GM13977 (cell line): ENCODE measurements at regions not wholly inside any gene's neighbourhood (a gene's known extent, or its start where the extent isn't known, plus 50 kb on each side); places are given as distances from the start of the nearest gene placed in this dataset.

Experiments
- DNase-seq: peaks from one replicate; pipeline ENCODE4 v3.0.0; 2012; ENCODE audit warnings: low spot score
- in situ Hi-C: fragments of 300-500 bp; cut with MboI; formaldehyde crosslinking; loops from one replicate; pipeline ENCODE4 v1.12.0; 2022; ENCODE audit warnings: low sequenced_read_pairs, low pct_unique_long_range_greater_than_20kb, mixed read lengths, inconsistent platforms; ENCODE audit not compliant: unreplicated experiment
- TF ChIP-seq, protein P1 (sequence below): IDR thresholded peaks from 2 replicates; pipeline ENCODE4 v1.5.1; 2012; ENCODE audit warnings: mild to moderate bottlenecking, control low read depth; ENCODE audit not compliant: insufficient read depth; ENCODE audit errors: extremely low read depth, missing control alignments

DNA sequence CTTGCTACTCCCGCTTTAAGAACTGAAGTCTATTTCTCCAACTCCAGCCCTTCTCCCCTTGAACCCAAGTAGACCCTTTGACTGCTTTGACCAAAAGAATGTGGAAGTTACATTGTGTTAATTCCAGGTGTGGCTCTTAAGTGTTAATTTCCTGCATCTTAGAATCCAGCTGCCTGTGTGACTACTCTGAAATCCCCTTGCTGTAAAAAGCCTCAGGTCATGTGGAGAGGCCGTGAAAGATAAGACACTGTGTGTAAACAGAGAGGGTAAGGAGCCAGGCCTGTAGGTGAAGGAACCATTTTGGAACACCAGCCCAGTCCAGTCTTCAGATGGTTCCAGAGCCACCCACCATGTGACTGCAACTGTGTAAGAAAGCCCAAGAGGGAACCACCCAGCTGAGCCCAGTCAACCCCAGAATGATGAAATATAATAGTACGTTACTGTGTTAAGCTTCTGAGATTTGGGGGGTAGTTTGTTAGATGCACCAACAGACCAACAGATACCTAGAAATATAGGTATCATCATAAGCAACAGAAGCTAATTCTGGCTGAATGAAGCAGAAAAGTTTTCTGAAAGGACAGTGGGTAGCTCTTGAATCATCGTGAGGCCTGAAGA, 59.4 kb upstream of the CCDC112 start:
- TF ChIP-seq, protein P1, sequence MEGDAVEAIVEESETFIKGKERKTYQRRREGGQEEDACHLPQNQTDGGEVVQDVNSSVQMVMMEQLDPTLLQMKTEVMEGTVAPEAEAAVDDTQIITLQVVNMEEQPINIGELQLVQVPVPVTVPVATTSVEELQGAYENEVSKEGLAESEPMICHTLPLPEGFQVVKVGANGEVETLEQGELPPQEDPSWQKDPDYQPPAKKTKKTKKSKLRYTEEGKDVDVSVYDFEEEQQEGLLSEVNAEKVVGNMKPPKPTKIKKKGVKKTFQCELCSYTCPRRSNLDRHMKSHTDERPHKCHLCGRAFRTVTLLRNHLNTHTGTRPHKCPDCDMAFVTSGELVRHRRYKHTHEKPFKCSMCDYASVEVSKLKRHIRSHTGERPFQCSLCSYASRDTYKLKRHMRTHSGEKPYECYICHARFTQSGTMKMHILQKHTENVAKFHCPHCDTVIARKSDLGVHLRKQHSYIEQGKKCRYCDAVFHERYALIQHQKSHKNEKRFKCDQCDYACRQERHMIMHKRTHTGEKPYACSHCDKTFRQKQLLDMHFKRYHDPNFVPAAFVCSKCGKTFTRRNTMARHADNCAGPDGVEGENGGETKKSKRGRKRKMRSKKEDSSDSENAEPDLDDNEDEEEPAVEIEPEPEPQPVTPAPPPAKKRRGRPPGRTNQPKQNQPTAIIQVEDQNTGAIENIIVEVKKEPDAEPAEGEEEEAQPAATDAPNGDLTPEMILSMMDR = no peak
- in situ Hi-C loops = no loop called here
- no peak for DNase-seq

DNA sequence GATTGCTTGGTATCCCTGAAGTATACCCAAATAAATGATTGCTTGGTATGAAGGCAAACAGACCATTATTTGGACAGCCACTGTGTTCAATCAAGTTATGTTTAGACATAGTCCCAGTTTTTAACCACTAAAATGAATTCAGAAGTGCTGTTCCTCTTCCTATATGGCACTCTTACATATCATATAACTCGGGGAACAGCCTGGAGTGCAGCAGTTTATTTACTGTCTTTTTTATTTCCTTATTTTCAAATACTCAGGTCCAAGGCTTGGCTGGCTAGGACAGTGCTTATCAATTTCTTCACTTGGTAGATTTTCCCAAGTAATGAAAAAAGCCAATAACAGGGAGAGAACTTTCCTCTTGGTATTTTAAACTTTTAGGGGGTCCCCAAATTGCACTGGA, 58.6 kb upstream of the CCDC112 start:
- in situ Hi-C loops = no loop called here
- TF ChIP-seq, protein P1 = no peak
- no peak for DNase-seq

DNA sequence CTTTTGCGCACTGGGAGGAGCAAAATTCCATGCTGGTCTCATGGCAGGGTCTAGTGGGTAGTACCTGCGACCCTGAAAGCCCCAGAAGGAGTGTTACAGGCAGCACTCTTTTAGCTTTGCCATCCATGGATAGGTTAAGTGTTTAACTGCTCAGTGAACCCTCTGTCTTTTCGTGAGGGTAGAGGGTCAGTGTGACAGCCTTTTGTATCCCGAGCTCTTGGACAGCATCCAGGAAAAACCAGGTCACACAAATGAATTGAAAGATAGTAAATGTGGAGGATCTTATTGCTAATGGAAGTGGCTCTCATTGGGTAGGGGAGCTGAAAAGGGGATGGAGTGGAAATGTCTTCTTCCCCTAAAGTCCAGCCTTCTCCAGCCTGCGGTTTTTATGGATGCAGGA, 57.8 kb upstream of the CCDC112 start:
- DNase-seq = no peak
- in situ Hi-C loops = no loop called here
- TF ChIP-seq, protein P1 = no peak

DNA sequence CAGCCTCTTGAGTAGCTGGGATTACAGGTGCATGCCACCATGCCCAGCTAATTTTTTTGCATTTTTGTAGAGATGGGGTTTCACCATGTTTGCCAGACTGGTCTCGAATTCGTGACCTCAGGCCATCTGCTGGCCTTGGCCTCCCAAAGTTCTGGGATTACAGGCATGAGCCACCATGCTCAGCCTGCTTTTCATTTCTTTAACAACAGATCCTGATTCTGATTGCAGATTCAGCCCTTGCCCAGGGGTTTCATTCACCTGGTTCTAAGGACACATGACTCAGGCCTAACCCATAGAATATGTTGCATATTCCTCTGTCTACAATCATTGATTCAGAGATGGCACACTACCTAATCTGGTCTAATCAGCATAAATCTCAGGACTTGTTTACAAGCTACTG, 56.1 kb upstream of the CCDC112 start:
- DNase-seq = no peak
- in situ Hi-C loops = no loop called here
- TF ChIP-seq, protein P1 = no peak

DNA sequence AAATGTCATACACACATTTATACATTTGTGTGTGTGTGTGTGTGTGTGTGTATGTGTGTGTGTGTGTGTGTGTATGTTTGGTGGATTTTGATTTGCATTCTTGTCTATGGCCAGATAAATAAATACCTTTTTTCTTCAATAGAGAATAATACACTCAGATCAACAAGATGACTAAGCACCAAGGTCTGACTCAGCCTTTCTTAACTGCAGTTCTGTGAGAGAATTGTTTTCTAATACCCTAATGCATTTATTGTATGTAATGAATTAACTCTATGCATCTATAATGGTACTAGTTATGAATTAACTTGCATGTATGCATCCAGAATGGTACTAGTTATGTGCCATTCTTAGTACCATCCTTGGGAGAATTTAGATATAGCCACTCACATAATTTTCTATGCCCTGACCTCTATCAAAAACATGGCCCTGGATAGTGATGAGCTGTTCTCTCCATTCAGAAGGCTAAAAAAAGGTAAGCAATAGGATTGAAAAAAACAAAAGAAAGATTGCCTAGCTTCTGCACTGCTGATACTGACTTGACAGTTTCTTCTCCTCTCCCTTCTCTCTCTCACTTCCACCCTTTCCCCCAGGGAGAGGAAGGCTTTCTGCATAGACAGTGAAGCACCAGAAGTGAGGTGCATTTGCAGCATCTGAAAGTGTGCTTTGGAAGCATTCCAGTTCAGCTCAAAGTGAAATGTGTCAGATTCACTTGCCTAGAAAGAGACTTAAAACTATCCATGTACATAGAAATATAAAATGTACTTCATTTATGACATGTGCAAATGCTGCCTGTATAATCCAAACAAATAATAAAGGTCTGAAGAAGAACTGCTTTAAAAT, 55.1 kb upstream of the CCDC112 start:
- no peak for DNase-seq
- TF ChIP-seq, protein P1 = no peak
- in situ Hi-C loops = no loop called here

DNA sequence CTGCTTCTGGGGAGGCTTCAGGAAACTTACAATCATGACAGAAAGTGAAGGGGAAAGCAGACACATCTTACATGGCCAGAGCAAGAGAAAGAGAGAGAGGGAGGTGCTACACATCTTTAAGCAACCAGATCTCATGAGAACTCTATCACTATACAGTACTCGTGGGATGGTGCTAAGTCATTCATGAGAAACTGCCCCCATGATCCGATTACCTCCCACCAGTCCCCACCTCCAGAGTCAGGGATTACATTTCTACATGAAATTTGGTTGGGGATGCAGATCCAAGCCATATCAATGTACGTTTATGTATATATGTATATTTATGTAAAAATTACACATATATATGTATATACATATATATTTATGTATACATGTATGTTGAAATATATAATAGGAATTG, 54.4 kb upstream of the CCDC112 start:
- in situ Hi-C loops = no loop called here
- DNase-seq = no peak
- TF ChIP-seq, protein P1 = no peak
